Calu3 (cell line): ENCODE measurements at regions not wholly inside any gene's neighbourhood (a gene's known extent, or its start where the extent isn't known, plus 50 kb on each side); places are given as distances from the start of the nearest gene placed in this dataset.

ENCODE experiments used
- BruUV-seq: library from RNA; stranded (reverse); fragments of 400-500 nt; replicated peaks from 2 replicates; lab custom pipeline; 2021; lab: Mats Ljungman, UMichigan
- CTCF ChIA-PET: fragments of 300-600 bp; sonication (Branson Sonifier 250); formaldehyde crosslinking; loops from one replicate; lab custom pipeline; 2022; ENCODE audit warnings: antibody characterized with exemption; lab: Charles Lee
- DNase-seq: peaks from one replicate; pipeline ENCODE4 v3.0.0; 2022
- H3K27ac Mint-ChIP-seq: one replicate; pipeline ENCODE4 v1.8.0; 2022; ENCODE audit warnings: mixed read lengths; ENCODE audit not compliant: unreplicated experiment
- H3K27me3 Mint-ChIP-seq: one replicate; pipeline ENCODE4 v1.8.0; 2022; ENCODE audit warnings: mixed read lengths; ENCODE audit not compliant: unreplicated experiment
- H3K36me3 Mint-ChIP-seq: one replicate; pipeline ENCODE4 v1.8.0; 2022; ENCODE audit warnings: mild to moderate bottlenecking, moderate library complexity, mixed read lengths; ENCODE audit not compliant: insufficient read depth, unreplicated experiment
- H3K4me1 Mint-ChIP-seq: one replicate; pipeline ENCODE4 v1.8.0; 2022; ENCODE audit warnings: mild to moderate bottlenecking, low read depth, mixed read lengths; ENCODE audit not compliant: unreplicated experiment
- H3K4me3 Mint-ChIP-seq: one replicate; pipeline ENCODE4 v1.8.0; 2022; ENCODE audit warnings: mild to moderate bottlenecking, low read depth, moderate library complexity, mixed read lengths; ENCODE audit not compliant: unreplicated experiment
- H3K9me3 Mint-ChIP-seq: one replicate; pipeline ENCODE4 v1.8.0; 2022; ENCODE audit warnings: low read depth, mixed read lengths; ENCODE audit not compliant: unreplicated experiment
- intact Hi-C: fragments of 100-400 bp; cut with micrococcal nuclease; formaldehyde crosslinking; loops from one replicate; pipeline ENCODE4 v1.10.0; 2022; ENCODE audit not compliant: unreplicated experiment
- TF ChIP-seq, protein P1 (sequence below): fragments of 200-600 bp; IDR thresholded peaks from one replicate; pipeline ENCODE4 v1.8.0; 2022; ENCODE audit warnings: antibody characterized with exemption; ENCODE audit not compliant: unreplicated experiment

DNA sequence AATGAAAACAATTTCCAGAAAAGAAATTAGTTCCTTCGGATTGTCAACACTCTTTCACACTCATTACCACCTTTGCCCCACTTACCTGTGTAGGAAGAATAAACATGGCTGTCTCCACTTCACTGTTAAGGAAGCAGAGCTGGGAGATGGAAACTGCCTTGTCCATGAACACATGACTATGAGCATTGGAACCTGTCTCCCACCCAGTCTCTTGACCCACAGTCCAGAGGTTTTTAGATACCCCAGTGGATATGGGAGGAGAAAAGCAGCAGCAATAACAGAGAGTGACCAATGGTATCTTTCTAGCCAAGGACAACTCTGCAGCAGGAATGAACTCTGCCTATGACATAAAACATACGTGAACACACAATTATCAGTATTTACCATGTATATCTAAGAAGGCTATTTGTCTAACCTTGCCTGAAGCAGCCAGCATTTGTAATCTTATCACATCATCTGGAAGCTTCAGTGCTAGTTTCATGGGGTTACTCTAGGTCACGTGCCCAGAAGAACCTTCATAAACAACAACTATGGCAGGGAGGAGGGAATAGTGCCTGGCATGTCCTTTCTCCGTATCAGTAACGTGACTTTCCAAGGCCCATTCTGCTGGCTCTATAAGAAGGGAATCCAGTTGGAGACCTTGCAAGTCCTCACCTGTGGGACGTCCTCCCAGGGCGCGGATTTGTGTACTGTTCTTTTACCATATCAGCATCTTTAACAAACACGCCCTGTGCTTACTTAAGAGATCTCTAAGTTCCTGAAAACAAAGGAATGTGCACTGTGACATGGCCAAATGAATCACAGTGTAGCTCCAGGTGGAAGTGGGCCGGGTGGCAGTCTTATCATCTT lies 221.8 kb upstream of the UBL3 start:
- peak; percentile 9 for DNase-seq
- H3K27me3 Mint-ChIP-seq, result no peaks in the 10 kb centered on the region
- H3K36me3 Mint-ChIP-seq, result no peaks in the 10 kb centered on the region
- TF ChIP-seq, protein P1, sequence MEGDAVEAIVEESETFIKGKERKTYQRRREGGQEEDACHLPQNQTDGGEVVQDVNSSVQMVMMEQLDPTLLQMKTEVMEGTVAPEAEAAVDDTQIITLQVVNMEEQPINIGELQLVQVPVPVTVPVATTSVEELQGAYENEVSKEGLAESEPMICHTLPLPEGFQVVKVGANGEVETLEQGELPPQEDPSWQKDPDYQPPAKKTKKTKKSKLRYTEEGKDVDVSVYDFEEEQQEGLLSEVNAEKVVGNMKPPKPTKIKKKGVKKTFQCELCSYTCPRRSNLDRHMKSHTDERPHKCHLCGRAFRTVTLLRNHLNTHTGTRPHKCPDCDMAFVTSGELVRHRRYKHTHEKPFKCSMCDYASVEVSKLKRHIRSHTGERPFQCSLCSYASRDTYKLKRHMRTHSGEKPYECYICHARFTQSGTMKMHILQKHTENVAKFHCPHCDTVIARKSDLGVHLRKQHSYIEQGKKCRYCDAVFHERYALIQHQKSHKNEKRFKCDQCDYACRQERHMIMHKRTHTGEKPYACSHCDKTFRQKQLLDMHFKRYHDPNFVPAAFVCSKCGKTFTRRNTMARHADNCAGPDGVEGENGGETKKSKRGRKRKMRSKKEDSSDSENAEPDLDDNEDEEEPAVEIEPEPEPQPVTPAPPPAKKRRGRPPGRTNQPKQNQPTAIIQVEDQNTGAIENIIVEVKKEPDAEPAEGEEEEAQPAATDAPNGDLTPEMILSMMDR, result no peak
- CTCF ChIA-PET, result no interaction called here
- intact Hi-C loops, result no loop called here
- H3K27ac Mint-ChIP-seq, result no peak overlapping the region
- H3K4me1 Mint-ChIP-seq, result no peaks in the 10 kb centered on the region
- H3K4me3 Mint-ChIP-seq, result no peak overlapping the region
- H3K9me3 Mint-ChIP-seq, result no peaks in the 10 kb centered on the region
- no TSS peak for BruUV-seq

DNA sequence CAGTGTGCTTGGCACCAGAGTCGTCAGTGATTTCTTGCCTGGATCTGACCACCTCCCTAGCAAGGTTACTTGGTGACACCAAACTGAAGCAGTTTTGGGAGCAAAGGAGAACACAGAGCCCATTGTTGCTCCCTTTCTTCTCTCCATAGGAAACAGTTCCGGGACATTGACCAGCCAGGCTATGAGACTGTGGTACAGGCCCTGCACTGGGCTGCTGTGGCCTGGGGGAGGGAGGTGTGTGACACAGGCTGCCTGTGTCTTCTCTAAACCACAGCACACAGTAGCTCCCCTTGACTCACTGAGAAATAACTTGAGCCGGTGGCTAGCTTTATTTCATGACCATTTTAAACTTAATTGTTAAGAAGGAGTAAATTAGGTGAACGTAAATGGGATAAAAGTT lies 214.8 kb upstream of the UBL3 start:
- DNase-seq, result no peak
- Mint-ChIP-seq H3K27ac (no peak overlapping the region), H3K9me3 (no peaks in the 10 kb centered on the region), H3K27me3 (no peaks in the 10 kb centered on the region), H3K4me1 (no peaks in the 10 kb centered on the region), H3K4me3 (no peak overlapping the region), H3K36me3 (no peaks in the 10 kb centered on the region)
- TF ChIP-seq, protein P1, result no peak
- intact Hi-C loops, result no loop called here
- no TSS peak for BruUV-seq
- CTCF ChIA-PET, result no interaction called here

DNA sequence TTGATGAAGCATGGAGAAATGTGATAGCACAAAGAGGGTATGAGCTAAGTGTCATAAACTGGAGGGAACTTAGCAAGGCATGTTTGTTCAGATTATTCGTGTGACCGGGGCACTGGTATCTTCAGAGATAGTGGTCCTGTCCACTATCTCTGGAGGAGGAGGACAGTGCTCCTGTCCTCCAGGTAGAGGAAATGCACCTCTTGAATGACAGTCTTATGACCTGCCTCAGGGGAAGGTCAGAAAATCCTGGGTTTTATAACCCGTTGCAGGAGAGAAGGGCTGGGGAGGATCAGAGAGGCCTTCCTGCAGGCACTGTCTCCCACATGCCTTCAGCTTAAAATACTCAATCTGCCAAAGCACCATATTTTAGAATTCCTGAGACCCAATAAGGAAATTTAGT lies 213.5 kb upstream of the UBL3 start:
- CTCF ChIA-PET, result no interaction called here
- no TSS peak for BruUV-seq
- DNase-seq, result no peak
- intact Hi-C loops, result no loop called here
- no peaks in the 10 kb centered on the region for H3K4me1 Mint-ChIP-seq
- no peak overlapping the region for H3K27ac Mint-ChIP-seq
- peaks cover 4% of the 10 kb centered on the region for H3K9me3 Mint-ChIP-seq
- H3K4me3 Mint-ChIP-seq, result no peak overlapping the region
- TF ChIP-seq, protein P1, result no peak
- no peaks in the 10 kb centered on the region for H3K27me3 Mint-ChIP-seq
- no peaks in the 10 kb centered on the region for H3K36me3 Mint-ChIP-seq

DNA sequence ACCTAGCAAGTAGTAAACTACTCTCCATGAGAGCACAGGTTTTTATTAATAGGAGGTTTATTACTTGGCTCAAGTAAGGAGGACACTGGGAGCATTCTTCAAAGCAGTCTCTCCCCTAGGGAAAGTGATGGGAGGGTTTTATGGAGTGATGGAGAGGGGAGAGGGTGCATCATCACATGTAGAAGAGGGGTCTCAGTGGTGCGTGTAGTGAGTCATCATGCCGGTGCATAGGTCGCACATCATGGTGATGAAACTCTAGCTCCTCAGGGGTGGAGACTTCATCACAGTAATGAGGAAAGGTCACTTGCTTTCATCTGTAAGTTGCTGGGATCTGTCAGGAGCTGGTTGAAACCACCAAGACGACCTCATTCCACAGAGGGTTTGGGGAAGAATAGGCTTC lies 210.8 kb upstream of the UBL3 start:
- Mint-ChIP-seq H3K4me1 (no peaks in the 10 kb centered on the region), H3K27me3 (no peaks in the 10 kb centered on the region), H3K36me3 (no peaks in the 10 kb centered on the region), H3K4me3 (no peak overlapping the region), H3K9me3 (peaks cover 4% of the 10 kb centered on the region), H3K27ac (no peak overlapping the region)
- CTCF ChIA-PET, result no interaction called here
- BruUV-seq, result no TSS peak
- no peak for DNase-seq
- TF ChIP-seq, protein P1, result no peak
- intact Hi-C loops, result no loop called here
